EL (cell line): ENCODE measurements at regions not wholly inside any gene's neighbourhood (a gene's known extent, or its start where the extent isn't known, plus 50 kb on each side); places are given as distances from the start of the nearest gene placed in this dataset.

Source experiments
- DNase-seq: peaks from one replicate; pipeline ENCODE4 v3.0.0-alpha.2; 2016

- DNase-seq, result no peak
Observed at GRCh38 chr1:187326557-187326956, 497.8 kb downstream of the PLA2G4A start.

- DNase-seq, result no peak
Observed at GRCh38 chr1:187336441-187337168, 507.9 kb downstream of the PLA2G4A start.

GRCh38 chr1:187338762-187339412 lies 510.1 kb downstream of the PLA2G4A start:
- no peak for DNase-seq

- no peak for DNase-seq
Observed at GRCh38 chr1:187342495-187342894, 513.7 kb downstream of the PLA2G4A start.

- no peak for DNase-seq
Observed at GRCh38 chr1:187374082-187374481, 545.3 kb downstream of the PLA2G4A start.

GRCh38 chr1:187374742-187375141 lies 546.0 kb downstream of the PLA2G4A start:
- DNase-seq, result no peak

- no peak for DNase-seq
Observed at GRCh38 chr1:187383366-187383765, 554.6 kb downstream of the PLA2G4A start.

GRCh38 chr1:187384504-187384903 lies 555.8 kb downstream of the PLA2G4A start:
- no peak for DNase-seq

GRCh38 chr1:187390215-187390818 lies 561.6 kb downstream of the PLA2G4A start:
- DNase-seq, result peak; percentile 15

GRCh38 chr1:187396226-187396625 lies 567.5 kb downstream of the PLA2G4A start:
- DNase-seq, result no peak

GRCh38 chr1:187396929-187397796 lies 568.4 kb downstream of the PLA2G4A start:
- no peak for DNase-seq

- peak; percentile 41 for DNase-seq
Observed at GRCh38 chr1:187408212-187409004, 579.7 kb downstream of the PLA2G4A start.

- peak; percentile 14 for DNase-seq
Observed at GRCh38 chr1:187409341-187409740, 580.6 kb downstream of the PLA2G4A start.

GRCh38 chr1:187411118-187411517 lies 582.4 kb downstream of the PLA2G4A start:
- DNase-seq, result no peak

- DNase-seq, result no peak
Observed at GRCh38 chr1:187413405-187414169, 584.8 kb downstream of the PLA2G4A start.

GRCh38 chr1:187415065-187415464 lies 586.3 kb downstream of the PLA2G4A start:
- DNase-seq, result no peak

GRCh38 chr1:187417520-187417919 lies 588.8 kb downstream of the PLA2G4A start:
- no peak for DNase-seq

GRCh38 chr1:187433598-187433997 lies 604.8 kb downstream of the PLA2G4A start:
- DNase-seq, result peak; percentile 18

GRCh38 chr1:187442603-187443002 lies 613.9 kb downstream of the PLA2G4A start:
- no peak for DNase-seq

GRCh38 chr1:187443939-187444338 lies 615.2 kb downstream of the PLA2G4A start:
- peak; percentile 2 for DNase-seq

- DNase-seq, result peak; percentile 12
Observed at GRCh38 chr1:187445066-187445465, 616.3 kb downstream of the PLA2G4A start.
